ENCODE measurements at regions not wholly inside any gene's neighbourhood (a gene's known extent, or its start where the extent isn't known, plus 50 kb on each side); places are given as distances from the start of the nearest gene placed in this dataset.

DNA sequence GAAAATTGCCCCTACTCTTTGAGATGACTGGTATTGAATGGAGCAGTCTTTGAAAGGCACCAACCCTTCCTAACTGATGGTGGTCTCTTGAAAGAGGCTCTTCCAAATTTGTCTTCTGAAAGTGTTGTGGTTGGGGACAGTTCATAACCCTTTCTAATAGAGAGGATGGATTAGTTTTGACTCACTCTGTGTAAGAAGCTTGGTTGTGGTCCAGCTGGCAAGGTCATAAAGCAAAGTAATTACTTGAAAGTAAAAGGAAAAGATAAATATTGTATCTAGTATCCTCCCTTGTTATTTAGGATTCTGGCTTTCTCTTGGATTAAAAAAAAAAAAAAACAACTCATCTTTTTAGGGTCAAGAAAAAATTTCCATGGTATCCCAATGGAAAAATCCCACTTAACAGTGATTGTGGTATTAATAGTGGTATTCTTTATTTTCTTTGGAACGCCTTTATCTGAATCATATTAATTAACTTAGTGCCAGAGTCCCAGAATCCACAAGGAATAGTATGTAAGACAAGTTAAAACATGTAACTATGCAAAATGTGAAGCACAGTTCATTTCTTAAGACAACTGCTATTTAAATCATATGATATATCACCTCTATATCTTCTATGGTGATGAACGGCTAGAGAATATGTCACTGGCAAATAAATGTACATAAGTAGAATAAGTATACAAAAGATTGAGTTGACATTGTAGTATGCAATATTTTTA, 469.3 kb upstream of the CDIN1 start:
- TF ChIP-seq, protein P1, sequence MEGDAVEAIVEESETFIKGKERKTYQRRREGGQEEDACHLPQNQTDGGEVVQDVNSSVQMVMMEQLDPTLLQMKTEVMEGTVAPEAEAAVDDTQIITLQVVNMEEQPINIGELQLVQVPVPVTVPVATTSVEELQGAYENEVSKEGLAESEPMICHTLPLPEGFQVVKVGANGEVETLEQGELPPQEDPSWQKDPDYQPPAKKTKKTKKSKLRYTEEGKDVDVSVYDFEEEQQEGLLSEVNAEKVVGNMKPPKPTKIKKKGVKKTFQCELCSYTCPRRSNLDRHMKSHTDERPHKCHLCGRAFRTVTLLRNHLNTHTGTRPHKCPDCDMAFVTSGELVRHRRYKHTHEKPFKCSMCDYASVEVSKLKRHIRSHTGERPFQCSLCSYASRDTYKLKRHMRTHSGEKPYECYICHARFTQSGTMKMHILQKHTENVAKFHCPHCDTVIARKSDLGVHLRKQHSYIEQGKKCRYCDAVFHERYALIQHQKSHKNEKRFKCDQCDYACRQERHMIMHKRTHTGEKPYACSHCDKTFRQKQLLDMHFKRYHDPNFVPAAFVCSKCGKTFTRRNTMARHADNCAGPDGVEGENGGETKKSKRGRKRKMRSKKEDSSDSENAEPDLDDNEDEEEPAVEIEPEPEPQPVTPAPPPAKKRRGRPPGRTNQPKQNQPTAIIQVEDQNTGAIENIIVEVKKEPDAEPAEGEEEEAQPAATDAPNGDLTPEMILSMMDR (IDR thresholded peaks at IDR 0.05; ENCODE audit: low read depth, low read length) = no peak
- no peaks in the 10 kb centered on the region for H3K27me3 ChIP-seq
- DNase-seq = no peak
- H3K36me3 ChIP-seq = no peaks in the 10 kb centered on the region
- H3K4me3 ChIP-seq (ENCODE audit: low read depth, low read length) = no peak overlapping the region
- no peaks in the 10 kb centered on the region for H3K9me3 ChIP-seq
- no peaks in the 10 kb centered on the region; the same call in 1 of the 2 replicates for H3K4me1 ChIP-seq

DNA sequence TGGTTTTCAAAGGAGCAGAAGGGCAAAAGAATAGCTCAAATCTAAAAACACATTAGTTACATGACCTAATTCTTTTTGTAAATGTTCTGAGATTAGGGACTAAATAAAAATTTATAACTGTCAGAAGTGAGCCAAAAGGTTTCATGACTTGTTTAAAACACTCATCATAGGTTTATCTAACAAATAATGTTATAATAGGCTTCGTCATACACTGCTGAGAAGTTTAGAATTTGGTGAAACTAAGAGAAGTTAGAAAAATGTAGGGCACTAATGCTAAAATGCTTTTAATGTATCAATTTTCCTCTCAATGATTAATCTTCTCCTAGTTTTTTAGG, 468.8 kb upstream of the CDIN1 start:
- TF ChIP-seq, protein P1 (IDR thresholded peaks at IDR 0.05; ENCODE audit: low read depth, low read length) = no peak
- H3K9me3 ChIP-seq = no peaks in the 10 kb centered on the region
- H3K36me3 ChIP-seq = no peaks in the 10 kb centered on the region
- no peaks in the 10 kb centered on the region for H3K27me3 ChIP-seq
- no peaks in the 10 kb centered on the region; the same call in 1 of the 2 replicates for H3K4me1 ChIP-seq
- no peak for DNase-seq
- no peak overlapping the region for H3K4me3 ChIP-seq (ENCODE audit: low read depth, low read length)

DNA sequence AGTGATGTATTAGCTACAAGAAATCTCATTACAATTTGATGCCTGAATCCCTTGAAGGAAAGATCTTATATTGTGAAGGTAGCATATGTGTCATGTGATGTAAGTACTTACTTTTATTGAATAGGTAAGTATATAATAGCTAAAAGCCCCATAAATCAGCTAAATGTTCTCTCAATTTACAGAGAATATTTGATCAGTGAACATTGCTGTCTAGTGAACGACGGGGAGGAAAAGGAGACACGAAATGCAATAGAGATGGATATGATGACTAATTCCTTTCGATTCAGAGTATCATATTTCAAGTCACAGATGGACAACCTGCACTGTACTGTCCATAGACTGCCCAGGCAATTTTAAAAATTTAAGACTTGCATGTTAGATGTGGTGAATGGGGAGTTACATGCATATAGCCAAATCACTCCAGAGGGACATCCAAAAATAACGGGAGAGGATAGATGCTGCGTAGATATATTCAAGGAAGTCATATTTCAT, 462.1 kb upstream of the CDIN1 start:
- no peaks in the 10 kb centered on the region for H3K4me1 ChIP-seq
- no peaks in the 10 kb centered on the region for H3K9me3 ChIP-seq
- TF ChIP-seq, protein P1 (IDR thresholded peaks at IDR 0.05; ENCODE audit: low read depth, low read length) = no peak
- no peak overlapping the region for H3K4me3 ChIP-seq (ENCODE audit: low read depth, low read length)
- H3K36me3 ChIP-seq = no peaks in the 10 kb centered on the region
- DNase-seq = no peak
- H3K27me3 ChIP-seq = no peaks in the 10 kb centered on the region

DNA sequence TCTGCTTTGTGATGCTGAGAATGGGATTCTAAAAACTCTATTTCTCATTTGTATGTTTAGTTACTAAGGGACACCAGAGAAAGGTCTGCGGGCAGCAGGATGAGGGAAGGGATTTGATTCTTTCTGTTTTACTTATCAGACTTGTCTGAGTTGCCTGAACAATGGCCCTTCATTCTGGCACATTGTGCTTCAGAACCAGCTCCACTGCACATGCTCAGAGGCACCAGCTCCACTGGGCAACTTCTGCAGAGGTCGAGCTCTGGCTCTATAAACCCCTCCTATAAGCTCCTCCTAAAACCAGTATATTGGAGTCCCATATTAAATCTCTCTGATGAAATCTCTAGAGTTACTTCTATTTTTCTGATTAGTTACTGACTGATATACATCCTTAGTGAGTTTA, 453.2 kb upstream of the CDIN1 start:
- no peak for DNase-seq
- H3K4me1 ChIP-seq = no peaks in the 10 kb centered on the region

DNA sequence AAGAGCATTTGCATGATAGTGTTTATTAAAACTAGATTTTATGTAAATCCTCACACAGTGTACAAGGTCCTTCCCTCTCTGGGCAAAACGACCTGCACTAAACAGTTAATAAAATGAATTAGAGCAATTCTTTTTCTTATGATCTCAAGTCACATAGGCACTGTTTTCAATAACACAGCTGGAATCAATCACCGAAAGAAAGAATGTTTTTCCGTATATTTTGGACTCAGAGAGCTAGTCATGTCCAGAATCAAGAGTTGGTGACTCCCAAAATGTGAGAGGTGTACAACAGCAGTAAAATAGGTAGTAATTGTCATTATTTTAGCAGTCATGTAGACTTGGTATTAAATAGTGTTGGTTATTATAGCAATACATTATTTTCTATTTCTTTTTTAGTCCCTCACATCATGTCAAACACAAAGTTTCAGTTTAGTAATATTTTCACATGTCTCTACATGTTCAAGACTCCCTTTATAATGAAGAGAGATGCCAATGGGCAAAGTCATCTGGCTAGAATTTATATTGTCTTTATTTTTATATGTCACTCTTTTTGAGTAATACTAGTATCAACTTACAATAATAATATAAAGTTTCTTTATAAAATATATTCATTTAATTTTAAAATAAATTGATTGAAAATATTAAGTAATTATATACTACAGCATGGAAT, 448.6 kb upstream of the CDIN1 start:
- Histone ChIP-seq H3K4me1 (no peaks in the 10 kb centered on the region), H3K27me3 (no peaks in the 10 kb centered on the region), H3K9me3 (no peaks in the 10 kb centered on the region), H3K4me3 (ENCODE audit: low read depth, low read length) (no peak overlapping the region), H3K36me3 (no peaks in the 10 kb centered on the region)
- TF ChIP-seq, protein P1 (IDR thresholded peaks at IDR 0.05; ENCODE audit: low read depth, low read length) = no peak
- DNase-seq = no peak

More for the DNA sequence above, 453.2 kb upstream of the CDIN1 start:
- H3K36me3 ChIP-seq = no peaks in the 10 kb centered on the region
- H3K4me3 ChIP-seq (ENCODE audit: low read depth, low read length) = no peak overlapping the region
- H3K9me3 ChIP-seq = no peaks in the 10 kb centered on the region
- H3K27me3 ChIP-seq = no peaks in the 10 kb centered on the region
- TF ChIP-seq, protein P1 (IDR thresholded peaks at IDR 0.05; ENCODE audit: low read depth, low read length) = no peak

DNA sequence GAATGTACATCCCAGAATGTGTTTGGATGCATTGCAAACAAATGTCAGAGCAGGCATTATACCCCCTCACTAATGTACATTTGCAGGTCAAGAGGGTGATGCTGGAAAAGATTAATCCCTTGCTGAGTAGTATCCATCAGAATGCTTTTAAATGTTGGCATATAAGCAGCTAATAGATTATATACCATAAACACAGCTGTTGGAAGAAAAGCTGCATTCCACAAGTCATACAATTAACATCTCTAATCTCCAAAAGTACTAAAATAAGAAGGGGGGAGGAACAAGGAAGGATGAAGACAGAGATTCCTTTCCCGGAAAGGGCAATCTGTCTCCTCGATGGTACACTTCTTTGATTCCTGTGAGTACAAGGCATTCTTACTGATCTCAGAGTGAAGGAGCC, 445.7 kb upstream of the CDIN1 start:
- Histone ChIP-seq H3K4me1 (no peaks in the 10 kb centered on the region), H3K27me3 (no peaks in the 10 kb centered on the region), H3K9me3 (no peaks in the 10 kb centered on the region), H3K36me3 (no peaks in the 10 kb centered on the region), H3K4me3 (ENCODE audit: low read depth, low read length) (no peak overlapping the region)
- DNase-seq = no peak
- TF ChIP-seq, protein P1 (IDR thresholded peaks at IDR 0.05; ENCODE audit: low read depth, low read length) = no peak

All from BE2C (cell line).